ENCODE measurements at regions not wholly inside any gene's neighbourhood (a gene's known extent, or its start where the extent isn't known, plus 50 kb on each side); places are given as distances from the start of the nearest gene placed in this dataset.
"Not testable (repeated sequence)": the region's sequence is repeated elsewhere in the genome, so short reads cannot be mapped to it uniquely, and the experiment has no call there.

DNA sequence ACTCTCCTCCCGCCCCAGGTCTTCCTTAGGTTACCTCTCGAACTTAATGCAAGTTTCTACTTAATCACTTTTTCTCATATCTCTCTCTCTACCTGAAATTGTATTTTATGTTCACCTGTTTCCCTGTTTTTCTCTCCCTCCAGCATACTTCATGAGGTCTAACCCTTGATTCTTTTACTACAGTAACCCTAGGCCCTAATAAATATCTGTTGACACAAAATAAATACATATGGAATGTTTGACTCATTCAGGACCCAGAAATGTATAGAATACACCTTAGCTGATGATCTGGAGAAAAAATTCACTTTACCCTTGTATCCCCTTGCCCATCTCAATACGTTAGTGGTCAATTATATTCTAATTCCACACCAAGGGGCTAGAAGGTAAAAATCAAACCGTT lies 250.9 kb upstream of the PTGER4 start:
- no peak overlapping the region for H3K4me3 ChIP-seq
- TF ChIP-seq POLR2AphosphoS5 (IDR thresholded peaks at IDR 0.05), result no peak
- TF ChIP-seq, protein P1, sequence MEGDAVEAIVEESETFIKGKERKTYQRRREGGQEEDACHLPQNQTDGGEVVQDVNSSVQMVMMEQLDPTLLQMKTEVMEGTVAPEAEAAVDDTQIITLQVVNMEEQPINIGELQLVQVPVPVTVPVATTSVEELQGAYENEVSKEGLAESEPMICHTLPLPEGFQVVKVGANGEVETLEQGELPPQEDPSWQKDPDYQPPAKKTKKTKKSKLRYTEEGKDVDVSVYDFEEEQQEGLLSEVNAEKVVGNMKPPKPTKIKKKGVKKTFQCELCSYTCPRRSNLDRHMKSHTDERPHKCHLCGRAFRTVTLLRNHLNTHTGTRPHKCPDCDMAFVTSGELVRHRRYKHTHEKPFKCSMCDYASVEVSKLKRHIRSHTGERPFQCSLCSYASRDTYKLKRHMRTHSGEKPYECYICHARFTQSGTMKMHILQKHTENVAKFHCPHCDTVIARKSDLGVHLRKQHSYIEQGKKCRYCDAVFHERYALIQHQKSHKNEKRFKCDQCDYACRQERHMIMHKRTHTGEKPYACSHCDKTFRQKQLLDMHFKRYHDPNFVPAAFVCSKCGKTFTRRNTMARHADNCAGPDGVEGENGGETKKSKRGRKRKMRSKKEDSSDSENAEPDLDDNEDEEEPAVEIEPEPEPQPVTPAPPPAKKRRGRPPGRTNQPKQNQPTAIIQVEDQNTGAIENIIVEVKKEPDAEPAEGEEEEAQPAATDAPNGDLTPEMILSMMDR (IDR thresholded peaks at IDR 0.05), result no peak
- TF ChIP-seq EP300 (IDR thresholded peaks at IDR 0.05), result no peak
- no peak for TF ChIP-seq POLR2A (IDR thresholded peaks at IDR 0.05)
- WGBS, 2 donors, result 96 to 97% methylated on average over 4 of the region's 4 CpGs
- H3K27ac ChIP-seq, result no peak overlapping the region
- H3K9me3 ChIP-seq, result no peaks in the 10 kb centered on the region
- DNase-seq, result no peak
- no peaks in the 10 kb centered on the region for H3K4me1 ChIP-seq
- intact Hi-C loops (cut with DNase I), result no loop called here
- H3K27me3 ChIP-seq, result no peaks in the 10 kb centered on the region
- H3K36me3 ChIP-seq, result no peaks in the 10 kb centered on the region

DNA sequence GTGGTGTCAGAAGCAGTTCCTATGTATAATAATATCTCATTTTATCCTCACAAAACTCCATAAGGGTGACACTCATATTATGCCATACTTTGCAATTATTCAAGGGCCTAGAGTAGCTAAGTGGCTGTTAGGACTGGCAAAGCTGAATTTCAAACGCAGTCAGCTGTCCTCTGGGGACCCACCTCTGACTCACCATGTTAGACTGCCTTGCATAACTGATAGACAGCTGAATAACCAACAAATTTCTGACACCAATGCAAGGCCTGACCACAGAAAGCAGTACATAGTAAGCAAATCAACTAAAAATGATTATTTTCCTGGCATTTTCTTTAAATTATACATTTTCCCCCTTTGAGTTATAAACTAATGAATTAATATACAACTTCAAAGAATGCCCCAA lies 251.6 kb upstream of the PTGER4 start:
- no peak overlapping the region for H3K4me3 ChIP-seq
- H3K36me3 ChIP-seq, result no peaks in the 10 kb centered on the region
- H3K27me3 ChIP-seq, result no peaks in the 10 kb centered on the region
- 59 to 78% methylated on average over 1 of the region's 1 CpG for WGBS, 2 donors
- H3K27ac ChIP-seq, result no peak overlapping the region
- H3K9me3 ChIP-seq, result no peaks in the 10 kb centered on the region
- DNase-seq, result no peak
- intact Hi-C loops (cut with DNase I), result no loop called here
- H3K4me1 ChIP-seq, result no peaks in the 10 kb centered on the region
- TF ChIP-seq, protein P1 (IDR thresholded peaks at IDR 0.05), result no peak
- TF ChIP-seq POLR2AphosphoS5 (IDR thresholded peaks at IDR 0.05) (no peak), POLR2A (IDR thresholded peaks at IDR 0.05) (no peak), EP300 (IDR thresholded peaks at IDR 0.05) (no peak)

DNA sequence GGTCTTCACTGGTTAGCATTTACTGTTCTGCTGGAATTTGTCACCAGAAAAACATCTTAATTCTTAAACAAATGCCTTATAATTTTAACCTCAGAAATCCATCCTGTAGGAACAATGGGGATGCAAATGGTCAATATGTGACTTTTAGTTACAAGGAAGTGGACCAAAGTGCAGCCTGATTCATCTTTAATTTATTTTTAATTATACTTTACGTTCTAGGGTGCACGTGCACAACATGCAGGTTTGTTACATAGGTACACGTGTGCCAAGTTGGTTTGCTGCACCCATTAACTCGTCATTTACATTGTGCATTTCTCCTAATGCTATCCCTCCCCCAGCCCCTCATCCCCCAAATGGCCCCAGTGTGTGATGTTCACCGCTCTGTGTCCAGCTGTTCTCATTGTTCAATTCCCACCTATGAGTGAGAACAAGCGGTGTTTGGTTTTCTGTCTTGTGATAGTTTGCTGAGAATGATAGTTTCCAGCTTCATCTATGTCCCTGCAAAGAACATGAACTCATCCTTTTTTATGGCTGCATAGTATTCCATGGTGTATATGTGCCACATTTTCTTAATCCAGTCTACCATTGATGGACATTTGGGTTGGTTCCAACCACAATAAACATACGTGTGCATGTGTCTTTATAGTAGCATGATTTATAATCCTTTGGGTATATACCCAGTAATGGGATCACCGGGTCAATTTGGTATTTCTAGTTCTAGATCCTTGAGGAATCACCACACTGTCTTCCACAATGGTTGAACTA lies 262.5 kb upstream of the PTGER4 start:
- H3K27me3 ChIP-seq; H3K36me3 ChIP-seq; H3K9me3 ChIP-seq; H3K4me3 ChIP-seq; DNase-seq; H3K27ac ChIP-seq; intact Hi-C loops (cut with DNase I); H3K4me1 ChIP-seq: not testable (repeated sequence)
- 76 to 79% methylated on average over 8 of the region's 8 CpGs for whole genome bisulfite sequencing, 2 donors

DNA sequence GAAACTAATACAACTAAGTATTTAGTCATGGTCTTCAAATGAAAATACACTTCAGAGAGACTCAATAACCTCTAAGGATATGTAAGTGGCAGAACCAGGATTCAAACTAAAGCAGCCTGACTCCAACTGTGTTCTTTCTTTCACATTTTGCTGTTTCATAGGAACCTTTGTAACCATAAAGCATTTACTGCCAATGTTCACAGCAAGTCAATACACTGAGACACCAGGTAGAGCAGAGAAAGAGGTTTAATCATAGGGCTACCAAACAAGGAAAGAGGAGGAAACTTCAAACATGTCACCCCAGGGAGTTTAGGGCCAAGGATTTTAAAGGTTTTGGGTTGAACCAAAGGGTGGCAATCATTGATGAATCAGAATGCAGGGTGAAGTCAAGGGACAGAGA lies 263.1 kb upstream of the PTGER4 start:
- Histone ChIP-seq H3K4me1 (no peaks in the 10 kb centered on the region), H3K27ac (no peak overlapping the region), H3K27me3 (no peaks in the 10 kb centered on the region), H3K9me3 (peaks cover 0 to 3% (median 0%) of the 10 kb centered on the region in 4 donors), H3K4me3 (no peak overlapping the region), H3K36me3 (no peaks in the 10 kb centered on the region)
- TF ChIP-seq POLR2A (IDR thresholded peaks at IDR 0.05), result no peak
- TF ChIP-seq POLR2AphosphoS5 (IDR thresholded peaks at IDR 0.05), result no peak
- TF ChIP-seq, protein P1 (IDR thresholded peaks at IDR 0.05), result no peak
- TF ChIP-seq EP300 (IDR thresholded peaks at IDR 0.05), result no peak
- intact Hi-C loops (cut with DNase I), result no loop called here
- no peak for DNase-seq

DNA sequence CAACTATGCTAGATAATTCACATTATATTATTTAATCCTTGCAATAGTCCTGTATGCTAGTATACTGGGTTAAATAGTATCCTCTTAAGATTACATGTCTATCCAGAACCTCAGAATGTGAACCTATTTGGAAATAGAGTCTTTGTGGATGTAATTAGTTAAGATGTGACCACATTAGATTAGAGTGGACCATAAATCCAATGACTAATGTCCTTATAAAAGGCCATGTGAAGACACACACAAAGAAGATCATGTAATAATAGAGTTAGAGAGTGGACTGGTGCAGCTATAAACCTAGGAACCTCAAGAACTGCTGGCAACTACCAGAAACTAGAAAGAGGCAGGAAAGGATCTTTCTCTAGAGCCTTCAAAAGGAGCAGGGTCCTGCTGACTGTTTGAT lies 263.6 kb upstream of the PTGER4 start:
- Histone ChIP-seq H3K4me1 (no peaks in the 10 kb centered on the region), H3K36me3 (no peaks in the 10 kb centered on the region), H3K27me3 (no peaks in the 10 kb centered on the region), H3K27ac (no peak overlapping the region), H3K9me3 (peaks cover 0 to 3% (median 0%) of the 10 kb centered on the region in 4 donors), H3K4me3 (no peak overlapping the region)
- TF ChIP-seq, protein P1 (IDR thresholded peaks at IDR 0.05), result no peak
- TF ChIP-seq POLR2AphosphoS5 (IDR thresholded peaks at IDR 0.05) (no peak), POLR2A (IDR thresholded peaks at IDR 0.05) (no peak), EP300 (IDR thresholded peaks at IDR 0.05) (no peak)
- intact Hi-C loops (cut with DNase I), result no loop called here
- no peak for DNase-seq
